Stimulated activated naive CD8-positive, alpha-beta T cell treated with anti-CD3 and anti-CD28 coated beads, Interleukin-15, Interleukin-2, amounts not matched to agents 100 U/mL and 50 U/mL, for 24 hours (primary cell): ENCODE measurements at regions not wholly inside any gene's neighbourhood (a gene's known extent, or its start where the extent isn't known, plus 50 kb on each side); places are given as distances from the start of the nearest gene placed in this dataset.
"Not testable (repeated sequence)": the region's sequence is repeated elsewhere in the genome, so short reads cannot be mapped to it uniquely, and the experiment has no call there.

Source experiments
- ATAC-seq: fragments of 150-1000 bp; cut with Tn5 transposase; one replicate; pipeline ENCODE4 v1.10.0; 2021
- DNase-seq: peaks from one replicate; pipeline ENCODE4 v3.0.0; 2021

GRCh38 chr3:171915275-171915674 lies 72.1 kb downstream of the TMEM212 start:
- ATAC-seq (no peak), DNase-seq (no peak)

- no peak for ATAC-seq
- no peak for DNase-seq
Observed at GRCh38 chr3:171916888-171917287, 73.7 kb downstream of the TMEM212 start.

DNA sequence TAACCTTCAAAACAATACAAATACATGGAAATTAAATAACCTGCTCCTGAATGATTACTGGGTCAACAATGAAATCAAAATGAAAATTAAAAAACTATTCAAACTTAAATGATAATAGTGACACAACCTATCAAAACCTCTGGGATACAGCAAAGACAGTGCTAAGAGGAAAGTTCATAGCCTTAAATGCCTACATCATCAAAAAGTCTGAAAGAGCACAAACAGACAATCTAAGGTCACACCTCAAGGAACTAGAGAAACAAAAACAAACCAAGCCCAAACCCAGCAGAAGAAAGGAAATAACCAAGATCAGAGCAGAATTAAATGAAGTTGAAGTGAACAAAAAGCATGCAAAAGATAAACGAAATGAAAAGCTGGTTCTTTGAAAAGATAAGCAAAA lies 79.5 kb downstream of the TMEM212 start:
- not testable (repeated sequence) for DNase-seq, ATAC-seq

DNA sequence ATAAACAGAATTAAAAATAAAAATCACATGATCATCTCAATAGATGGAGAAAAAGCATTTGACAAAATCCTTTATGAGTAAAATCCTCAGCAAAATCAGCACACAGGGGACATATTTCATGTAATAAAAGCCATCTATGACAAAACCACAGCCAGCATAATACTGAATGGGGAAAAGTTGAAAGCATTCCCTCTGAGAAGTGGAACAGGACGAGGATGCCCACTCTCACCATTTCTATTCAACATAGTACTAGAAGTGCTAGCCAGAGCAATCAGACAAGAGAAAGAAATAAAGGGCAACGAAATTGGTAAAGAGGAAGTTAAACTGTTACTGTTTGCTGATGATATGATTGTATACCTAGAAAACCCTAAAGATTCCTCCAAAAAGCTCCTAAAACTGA lies 80.5 kb downstream of the TMEM212 start:
- DNase-seq, ATAC-seq: not testable (repeated sequence)

- ATAC-seq, DNase-seq: not testable (repeated sequence)
Observed at GRCh38 chr3:171924864-171925263, 81.7 kb downstream of the TMEM212 start.

GRCh38 chr3:171932153-171932611 lies 89.0 kb downstream of the TMEM212 start:
- ATAC-seq (no peak), DNase-seq (no peak)

GRCh38 chr3:171933441-171933840 lies 90.3 kb downstream of the TMEM212 start:
- ATAC-seq = no peak
- DNase-seq = no peak

DNA sequence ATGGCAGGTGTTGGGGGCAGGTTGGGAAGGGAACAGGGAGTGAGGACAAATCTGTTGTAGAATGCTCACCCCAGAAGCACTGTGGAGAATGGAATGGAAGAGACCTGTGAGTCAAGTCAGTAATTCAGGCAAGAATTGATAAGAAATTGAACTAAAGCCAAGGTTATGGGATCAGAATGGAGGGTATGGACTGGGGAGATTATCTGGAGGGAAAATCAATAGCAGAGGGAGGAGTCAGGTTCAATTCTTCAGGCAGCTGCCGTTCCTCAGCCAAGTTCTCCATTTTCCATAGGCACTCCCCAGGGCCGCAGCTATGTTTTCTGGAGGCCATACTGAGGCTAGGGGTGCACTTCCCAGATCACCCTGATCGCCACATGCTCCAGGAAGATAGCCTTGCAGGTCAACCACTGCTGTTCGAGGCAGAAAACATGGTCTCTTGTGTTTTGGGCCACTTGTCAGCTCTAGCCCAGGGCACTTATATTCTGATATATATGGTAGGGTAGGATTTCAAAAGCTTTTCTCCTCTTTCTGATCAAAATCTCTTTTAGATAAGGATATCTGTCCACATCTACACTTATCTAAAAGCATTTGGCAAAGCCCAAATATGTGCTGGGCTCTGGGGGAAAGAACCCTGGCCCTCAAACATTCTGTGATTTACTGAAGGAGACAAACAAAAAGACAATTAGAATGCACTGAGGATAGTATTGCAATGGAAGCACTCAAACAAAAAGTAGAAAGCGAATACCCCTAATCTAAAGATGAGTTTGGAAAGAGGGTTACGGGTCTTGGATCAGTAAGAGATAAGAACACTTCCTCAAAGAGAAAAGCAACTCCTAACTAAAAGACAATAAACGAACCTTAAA lies 92.3 kb downstream of the TMEM212 start:
- ATAC-seq = no peak
- no peak for DNase-seq

DNA sequence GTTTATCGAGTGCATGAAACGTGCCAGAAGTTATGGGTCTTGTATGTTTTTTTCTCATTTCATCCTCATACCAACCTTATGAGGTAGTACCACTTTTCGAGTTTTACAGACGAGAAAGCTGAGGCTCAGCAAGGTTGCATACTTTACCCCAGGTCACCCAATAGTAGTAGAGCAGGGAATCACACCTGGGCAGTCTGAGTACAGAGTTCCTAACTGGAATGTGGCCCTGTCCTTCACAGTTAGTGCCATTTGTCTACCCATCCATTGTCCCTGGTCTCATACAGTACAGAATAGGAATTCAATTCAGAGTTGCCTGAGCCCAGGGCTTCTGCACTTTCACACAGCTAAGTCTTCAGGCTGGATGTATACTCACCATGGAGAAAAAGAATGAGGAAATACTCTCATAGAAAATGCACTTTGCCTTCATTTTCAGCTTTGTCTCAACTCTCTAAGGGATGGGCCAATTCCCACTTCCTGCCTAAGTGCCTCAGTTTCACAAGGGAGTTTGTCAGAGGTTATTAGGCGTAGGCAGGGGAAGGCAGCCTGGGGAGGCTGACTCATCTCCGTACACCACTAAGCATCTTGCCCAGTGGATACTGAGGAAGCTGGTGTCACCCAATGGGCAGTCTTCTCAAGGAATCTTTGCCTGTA lies 93.2 kb downstream of the TMEM212 start:
- ATAC-seq (peak; percentile 72), DNase-seq (no peak)

DNA sequence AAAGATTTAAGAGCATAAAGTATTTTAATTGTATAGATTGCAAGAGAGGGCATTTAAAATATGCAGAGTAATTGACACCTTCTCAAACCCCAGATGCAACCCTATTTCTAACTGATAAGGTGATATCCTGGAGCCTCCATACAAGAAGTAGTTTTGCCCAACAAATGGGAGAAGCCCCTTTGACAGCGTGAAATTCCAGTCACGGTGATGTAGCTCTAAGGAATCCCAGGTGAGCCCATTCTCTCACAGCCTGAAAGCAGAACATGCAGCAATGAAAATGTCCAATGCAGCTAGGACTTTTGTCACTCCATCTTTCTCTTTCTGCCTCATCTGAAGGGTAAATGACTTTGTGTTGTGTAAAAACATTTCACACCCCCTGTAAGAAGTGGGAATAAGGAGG lies 96.4 kb downstream of the TMEM212 start:
- no peak for ATAC-seq
- no peak for DNase-seq

GRCh38 chr3:171940151-171940649 lies 97.1 kb downstream of the TMEM212 start:
- no peak for DNase-seq
- no peak for ATAC-seq

DNA sequence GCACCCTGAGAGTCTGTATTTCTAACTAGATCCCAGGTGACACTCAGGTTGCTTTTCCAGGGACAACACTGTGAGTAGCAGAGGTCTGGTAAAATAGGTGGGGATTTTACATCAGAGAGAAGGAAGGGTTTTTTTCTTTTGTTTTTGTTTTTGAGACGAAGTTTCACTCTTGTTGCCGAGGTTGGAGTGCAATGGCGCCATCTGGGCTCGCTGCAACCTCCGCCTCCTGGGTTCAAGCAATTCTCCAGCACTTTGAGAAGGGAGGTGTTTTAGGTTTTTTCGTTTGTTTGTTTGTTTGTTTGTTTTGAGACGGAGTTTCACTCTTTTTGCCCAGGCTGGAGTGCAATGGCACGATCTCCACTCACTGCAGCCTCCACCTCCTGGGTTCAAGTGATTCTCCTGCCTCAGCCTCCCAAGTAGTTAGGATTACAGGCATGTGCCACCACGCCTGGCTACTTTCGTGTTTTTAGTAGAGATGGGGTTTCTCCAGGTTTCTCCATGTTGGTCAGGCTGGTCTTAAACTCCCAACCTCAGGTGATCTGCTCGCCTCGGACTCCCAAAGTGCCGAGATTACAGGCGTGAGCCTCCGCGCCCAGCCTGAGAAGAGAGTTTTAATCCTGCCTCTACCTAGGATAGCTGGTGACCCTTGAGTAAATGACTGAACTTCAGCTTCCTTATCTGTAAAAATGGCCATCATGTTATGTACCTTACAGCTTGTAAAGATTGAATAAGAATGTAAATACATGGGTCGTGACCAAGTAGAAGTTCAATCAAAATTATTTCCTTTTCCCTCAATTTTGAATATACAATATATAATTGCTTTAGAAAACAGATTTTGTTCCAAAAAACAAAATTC lies 95.9 kb upstream of the FNDC3B start:
- DNase-seq (no peak), ATAC-seq (no peak)

DNA sequence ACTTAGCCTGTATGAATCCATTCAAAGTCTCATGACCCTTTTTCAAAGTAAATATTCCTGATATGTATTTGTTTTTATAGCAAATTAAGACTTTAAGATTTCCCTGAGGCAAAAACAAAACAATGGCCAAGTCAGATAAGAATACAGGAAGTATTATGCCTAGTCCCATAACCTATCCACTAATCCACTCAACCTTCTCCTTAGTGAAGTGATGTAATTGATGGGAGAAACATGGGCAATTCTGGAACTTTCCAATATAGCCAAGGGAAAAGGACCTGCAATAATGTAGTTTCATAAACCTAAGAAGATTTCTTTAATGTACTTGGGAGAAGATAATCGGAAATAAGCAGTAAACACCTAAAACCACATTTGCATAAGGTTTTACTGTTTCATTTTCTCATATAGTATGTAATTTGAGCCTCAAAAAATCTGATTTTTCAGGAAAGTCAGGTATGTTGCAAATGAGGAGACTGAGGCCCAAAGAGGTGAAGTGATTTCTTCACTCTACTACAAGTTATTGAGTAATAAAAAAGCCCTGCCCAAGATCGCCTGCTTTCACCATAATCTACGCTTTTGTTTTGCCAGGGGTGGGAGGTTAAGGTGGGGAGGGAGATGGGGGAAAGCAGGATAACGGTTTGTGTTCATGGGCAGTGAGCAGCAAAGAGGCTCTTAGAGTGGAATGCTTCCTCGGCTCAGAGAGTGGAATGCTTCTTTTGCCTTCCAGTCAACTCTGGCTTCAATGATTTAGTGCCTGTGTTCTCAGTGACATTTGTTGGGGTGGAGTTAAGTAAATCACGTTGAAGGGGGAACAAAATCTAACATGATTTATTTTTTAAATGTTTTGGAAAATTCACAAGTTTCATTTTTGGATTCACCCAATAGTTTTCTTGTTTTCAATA lies 95.0 kb upstream of the FNDC3B start:
- ATAC-seq (no peak), DNase-seq (no peak)

DNA sequence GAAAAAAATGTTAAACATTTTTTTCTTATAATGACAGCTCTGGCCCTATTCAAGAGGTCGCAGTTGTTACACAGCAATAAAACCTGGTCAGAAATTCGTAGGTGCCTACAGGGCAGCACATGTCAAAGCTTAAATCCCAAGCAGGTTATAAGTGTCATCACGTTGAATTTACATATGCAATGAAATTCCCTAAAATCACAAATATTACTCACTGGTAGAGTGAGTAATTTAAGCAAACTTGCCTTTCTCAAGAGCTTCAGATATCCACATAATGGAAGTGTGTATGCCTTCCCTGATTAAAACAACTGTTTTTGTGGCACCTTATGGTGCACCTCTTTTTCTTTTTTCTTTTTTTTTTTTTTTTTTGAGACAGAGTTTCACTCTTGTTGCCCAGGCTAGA lies 90.7 kb upstream of the FNDC3B start:
- no peak for ATAC-seq

DNA sequence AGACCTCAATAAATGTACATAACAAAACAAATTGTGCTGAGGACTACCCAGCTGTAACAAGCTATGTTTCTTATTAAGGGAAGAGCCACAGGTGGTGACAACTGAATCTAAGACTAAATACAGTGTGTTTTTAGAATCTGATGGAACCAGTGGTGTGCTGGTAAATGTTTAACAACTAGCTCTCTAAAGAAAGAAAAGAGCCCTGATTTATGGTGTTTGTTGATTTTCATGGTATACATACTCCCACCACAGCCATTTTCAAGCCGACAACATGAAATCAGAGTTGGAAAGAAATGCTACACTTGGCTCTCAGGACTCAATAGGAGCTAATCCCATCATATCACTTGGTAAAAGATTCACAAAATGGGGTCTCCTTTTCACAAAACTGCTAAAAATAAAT lies 89.8 kb upstream of the FNDC3B start:
- no peak for DNase-seq
- ATAC-seq = no peak

More for the DNA sequence above, 90.7 kb upstream of the FNDC3B start:
- no peak for DNase-seq

- DNase-seq (no peak), ATAC-seq (peak; percentile 77)
Observed at GRCh38 chr3:171950373-171950772, 89.0 kb upstream of the FNDC3B start.

- DNase-seq = no peak
- no peak for ATAC-seq
Observed at GRCh38 chr3:171951597-171951996, 87.8 kb upstream of the FNDC3B start.

DNA sequence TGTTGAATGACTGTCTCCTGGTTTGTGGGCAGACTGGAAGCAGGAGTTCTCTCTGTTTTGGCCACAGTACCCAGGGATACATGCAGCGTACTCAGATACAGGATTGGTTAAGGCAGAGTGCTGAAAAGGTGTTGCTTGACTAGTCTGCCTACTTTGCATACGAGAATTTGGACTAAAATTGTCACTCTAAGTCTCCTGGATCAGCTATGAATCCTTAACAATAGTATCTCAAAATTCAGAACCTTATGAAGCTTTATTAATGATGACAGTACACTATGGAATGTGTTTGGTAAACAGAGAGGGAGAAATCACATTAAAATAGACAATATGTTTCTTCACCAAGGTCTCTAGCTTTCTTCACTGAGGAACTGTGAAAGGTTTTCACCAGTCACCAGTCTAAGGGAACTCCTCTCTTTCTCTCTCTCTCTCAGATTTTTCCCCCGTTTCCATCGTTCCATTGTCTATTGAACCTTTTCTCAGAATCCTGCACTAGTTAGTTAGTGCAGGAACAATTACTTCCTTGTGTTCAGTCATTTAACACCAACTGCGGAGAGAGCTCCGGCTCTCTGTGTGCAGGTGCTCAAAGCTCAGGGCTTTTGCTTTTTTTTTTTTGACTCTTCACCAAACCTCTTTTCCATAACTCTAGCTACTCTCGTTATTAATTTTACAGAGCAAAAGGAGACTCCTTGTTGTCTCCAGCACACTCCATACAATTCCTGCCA lies 85.9 kb upstream of the FNDC3B start:
- no peak for DNase-seq
- no peak for ATAC-seq

DNA sequence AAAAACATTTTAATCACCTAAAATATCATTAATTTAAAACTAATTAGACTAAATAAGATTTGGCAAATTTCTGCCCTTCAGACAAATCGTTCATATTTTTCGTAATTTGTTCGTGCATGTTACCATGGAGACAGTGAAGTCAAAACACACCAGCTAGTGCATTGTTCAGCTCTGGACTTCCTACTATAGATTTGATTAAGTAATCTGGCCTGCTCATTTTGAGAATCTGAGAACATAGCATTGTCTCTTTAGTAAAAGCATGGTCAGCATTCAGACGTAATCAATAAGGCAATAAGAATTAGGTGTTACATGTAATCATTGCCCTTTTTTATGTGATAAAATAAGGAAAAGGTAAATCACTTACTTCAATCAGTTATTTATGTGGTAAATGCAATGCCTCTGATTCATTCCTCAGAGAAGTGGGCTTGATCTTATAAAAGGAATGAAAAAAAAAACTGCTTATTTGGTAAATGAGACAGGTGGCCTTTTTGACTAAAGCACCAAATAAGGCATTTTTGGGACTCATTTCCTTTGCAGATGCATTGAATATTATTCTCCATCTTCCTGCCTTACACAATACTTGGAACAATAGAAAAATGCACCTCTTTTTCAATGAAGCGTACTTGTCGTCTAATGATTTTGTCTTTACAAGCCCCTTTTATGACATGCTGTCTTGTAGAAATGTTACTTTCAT lies 84.5 kb upstream of the FNDC3B start:
- ATAC-seq (no peak), DNase-seq (no peak)

DNA sequence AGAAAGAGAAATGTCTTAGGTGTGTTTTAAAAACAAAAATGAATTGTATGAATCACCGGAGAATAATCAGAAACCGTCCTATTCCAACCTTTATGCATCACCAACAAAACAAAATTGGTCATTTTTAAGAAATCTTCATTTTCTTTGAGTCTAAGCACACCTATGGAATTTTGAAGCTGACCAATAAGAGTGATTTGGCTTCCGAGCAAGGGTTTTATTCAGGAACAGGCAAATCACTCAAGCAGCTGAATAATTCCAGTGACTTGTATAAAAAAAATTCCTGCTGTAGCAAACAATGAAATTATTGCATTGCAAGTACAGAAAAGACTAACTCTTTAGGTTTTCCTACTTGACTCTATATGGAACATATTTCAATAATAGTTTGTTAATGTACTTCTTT lies 83.8 kb upstream of the FNDC3B start:
- ATAC-seq = no peak

More for the DNA sequence above, 83.8 kb upstream of the FNDC3B start:
- DNase-seq = no peak
